Stimulated activated CD4-positive, alpha-beta T cell treated with anti-CD3 and anti-CD28 coated beads, TNF-alpha, amount 100 ng/mL, for 4 hours (primary cell): ENCODE measurements at regions not wholly inside any gene's neighbourhood (a gene's known extent, or its start where the extent isn't known, plus 50 kb on each side); places are given as distances from the start of the nearest gene placed in this dataset.
"Not testable (repeated sequence)": the region's sequence is repeated elsewhere in the genome, so short reads cannot be mapped to it uniquely, and the experiment has no call there.

Experiments used
- DNase-seq, 3 experiments: peaks; one replicate each; pipeline ENCODE4 v3.0.0-alpha.2; 2020; ENCODE audit warnings: low read depth in 3 of 3

- DNase-seq, result no peak
Measured at GRCh38 chr4:131450572-131451209, 1698.4 kb upstream of the PCDH10 start.

- DNase-seq, result no peak
Measured at GRCh38 chr4:131459430-131460101, 1689.5 kb upstream of the PCDH10 start.

- no peak for DNase-seq
Measured at GRCh38 chr4:131470360-131470759, 1678.7 kb upstream of the PCDH10 start.

- no peak for DNase-seq
Measured at GRCh38 chr4:131488772-131489171, 1660.3 kb upstream of the PCDH10 start.

- not testable (repeated sequence) for DNase-seq
Measured at GRCh38 chr4:131496211-131496610, 1652.9 kb upstream of the PCDH10 start.

GRCh38 chr4:131499141-131499873, 1649.8 kb upstream of the PCDH10 start:
- no peak for DNase-seq

- no peak for DNase-seq
Measured at GRCh38 chr4:131509521-131509920, 1639.6 kb upstream of the PCDH10 start.

- DNase-seq, result no peak
Measured at GRCh38 chr4:131526686-131527085, 1622.4 kb upstream of the PCDH10 start.

GRCh38 chr4:131531087-131531486, 1618.0 kb upstream of the PCDH10 start:
- DNase-seq, result no peak

GRCh38 chr4:131534944-131535645, 1614.0 kb upstream of the PCDH10 start:
- DNase-seq, result no peak

GRCh38 chr4:131540256-131540655, 1608.8 kb upstream of the PCDH10 start:
- DNase-seq, result no peak

GRCh38 chr4:131547506-131547981, 1601.5 kb upstream of the PCDH10 start:
- no peak for DNase-seq

- no peak for DNase-seq
Measured at GRCh38 chr4:131551306-131551705, 1597.8 kb upstream of the PCDH10 start.

GRCh38 chr4:131566026-131566425, 1583.1 kb upstream of the PCDH10 start:
- DNase-seq, result no peak

- no peak for DNase-seq
Measured at GRCh38 chr4:131584587-131584986, 1564.5 kb upstream of the PCDH10 start.

- DNase-seq, result no peak
Measured at GRCh38 chr4:131595140-131595539, 1554.0 kb upstream of the PCDH10 start.

- DNase-seq, result no peak
Measured at GRCh38 chr4:131603705-131604104, 1545.4 kb upstream of the PCDH10 start.

- no peak for DNase-seq
Measured at GRCh38 chr4:131609039-131609438, 1540.1 kb upstream of the PCDH10 start.

GRCh38 chr4:131610517-131610916, 1538.6 kb upstream of the PCDH10 start:
- DNase-seq, result not testable (repeated sequence)

- DNase-seq, result no peak
Measured at GRCh38 chr4:131613086-131613823, 1535.8 kb upstream of the PCDH10 start.

- DNase-seq, result no peak
Measured at GRCh38 chr4:131613824-131614216, 1535.3 kb upstream of the PCDH10 start.
